Esophagus muscularis mucosa (tissue), 2 donors: ENCODE measurements at regions not wholly inside any gene's neighbourhood (a gene's known extent, or its start where the extent isn't known, plus 50 kb on each side); places are given as distances from the start of the nearest gene placed in this dataset.

Source experiments
- POLR2A ChIP-seq: fragments of 450-650 bp; IDR thresholded peaks from one replicate; pipeline ENCODE4 v1.6.1; 2017; ENCODE audit warnings: antibody characterized with exemption, moderate library complexity, mild to moderate bottlenecking, low read depth
- POLR2AphosphoS5 ChIP-seq, 2 donors: sonication (generic); formaldehyde crosslinking; IDR thresholded peaks; one replicate each; pipeline ENCODE4 v1.6.1; 2017; ENCODE audit warnings: antibody characterized with exemption in 2 of 2

GRCh38 chr5:169352901-169353300 lies 52.0 kb upstream of the SLIT3 start:
- TF ChIP-seq POLR2A (no peak), POLR2AphosphoS5 (IDR thresholded peaks at IDR 0.05) (no peak)
